Mesothelial cell of epicardium (in vitro differentiated cells): ENCODE measurements at regions not wholly inside any gene's neighbourhood (a gene's known extent, or its start where the extent isn't known, plus 50 kb on each side); places are given as distances from the start of the nearest gene placed in this dataset.

Source experiments
- DNase-seq, 2 experiments: peaks; one replicate each; pipeline ENCODE4 v3.0.0; 2021; ENCODE audit warnings: low spot score in 2 of 2; ENCODE audit not compliant: unreplicated experiment in 2 of 2
- H3K27ac Mint-ChIP-seq: 2 replicates; pipeline ENCODE4 v1.8.0; 2021; ENCODE audit warnings: mixed read lengths
- H3K27me3 Mint-ChIP-seq: 2 replicates; pipeline ENCODE4 v1.8.0; 2021; ENCODE audit warnings: low read depth, mixed read lengths
- H3K36me3 Mint-ChIP-seq: 2 replicates; pipeline ENCODE4 v1.8.0; 2021; ENCODE audit warnings: mixed read lengths
- H3K4me1 Mint-ChIP-seq: 2 replicates; pipeline ENCODE4 v1.8.0; 2021; ENCODE audit warnings: mixed read lengths
- H3K4me3 Mint-ChIP-seq: 2 replicates; pipeline ENCODE4 v1.8.0; 2021; ENCODE audit warnings: mild to moderate bottlenecking, moderate library complexity, mixed read lengths
- H3K9me3 Mint-ChIP-seq: 2 replicates; pipeline ENCODE4 v1.8.0; 2021; ENCODE audit warnings: mixed read lengths
- TF ChIP-seq, protein P1 (sequence below): fragments of 200-600 bp; sonication (generic); IDR thresholded peaks from one replicate; pipeline ENCODE4 v1.5.0; 2021; ENCODE audit warnings: antibody characterized with exemption; ENCODE audit not compliant: unreplicated experiment

- Mint-ChIP-seq H3K9me3 (no peaks in the 10 kb centered on the region), H3K27me3 (no peaks in the 10 kb centered on the region), H3K36me3 (no peaks in the 10 kb centered on the region), H3K27ac (no peak overlapping the region), H3K4me1 (peaks cover 13% of the 10 kb centered on the region), H3K4me3 (no peak overlapping the region)
- DNase-seq, result no peak
- TF ChIP-seq, protein P1, sequence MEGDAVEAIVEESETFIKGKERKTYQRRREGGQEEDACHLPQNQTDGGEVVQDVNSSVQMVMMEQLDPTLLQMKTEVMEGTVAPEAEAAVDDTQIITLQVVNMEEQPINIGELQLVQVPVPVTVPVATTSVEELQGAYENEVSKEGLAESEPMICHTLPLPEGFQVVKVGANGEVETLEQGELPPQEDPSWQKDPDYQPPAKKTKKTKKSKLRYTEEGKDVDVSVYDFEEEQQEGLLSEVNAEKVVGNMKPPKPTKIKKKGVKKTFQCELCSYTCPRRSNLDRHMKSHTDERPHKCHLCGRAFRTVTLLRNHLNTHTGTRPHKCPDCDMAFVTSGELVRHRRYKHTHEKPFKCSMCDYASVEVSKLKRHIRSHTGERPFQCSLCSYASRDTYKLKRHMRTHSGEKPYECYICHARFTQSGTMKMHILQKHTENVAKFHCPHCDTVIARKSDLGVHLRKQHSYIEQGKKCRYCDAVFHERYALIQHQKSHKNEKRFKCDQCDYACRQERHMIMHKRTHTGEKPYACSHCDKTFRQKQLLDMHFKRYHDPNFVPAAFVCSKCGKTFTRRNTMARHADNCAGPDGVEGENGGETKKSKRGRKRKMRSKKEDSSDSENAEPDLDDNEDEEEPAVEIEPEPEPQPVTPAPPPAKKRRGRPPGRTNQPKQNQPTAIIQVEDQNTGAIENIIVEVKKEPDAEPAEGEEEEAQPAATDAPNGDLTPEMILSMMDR, result no peak
These were observed 251.6 kb upstream of the MEOX2 start for GRCh38 chr7:15938115-15938514.

DNA sequence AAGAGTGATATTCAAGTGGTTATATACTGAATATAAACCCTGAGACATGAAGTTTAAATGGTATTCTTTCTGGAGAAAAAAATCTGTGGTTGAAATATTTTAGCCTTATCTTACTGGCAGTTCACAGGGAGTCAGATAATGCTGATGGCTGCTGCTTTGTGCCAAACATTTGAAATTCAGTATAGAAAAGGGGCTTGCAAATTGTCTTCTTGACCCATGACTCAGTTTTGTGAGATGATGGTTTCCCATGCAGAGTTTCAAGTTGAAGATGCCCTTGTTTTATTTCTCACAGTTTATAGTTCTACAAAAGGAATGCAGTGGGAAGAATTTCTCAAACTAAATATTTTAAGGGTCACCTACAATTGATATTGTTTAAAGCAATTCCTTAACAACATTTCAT, 251.1 kb upstream of the MEOX2 start:
- Mint-ChIP-seq H3K27ac (no peak overlapping the region), H3K36me3 (no peaks in the 10 kb centered on the region), H3K9me3 (no peaks in the 10 kb centered on the region), H3K27me3 (no peaks in the 10 kb centered on the region), H3K4me1 (peaks cover 14% of the 10 kb centered on the region), H3K4me3 (no peak overlapping the region)
- no peak for DNase-seq
- TF ChIP-seq, protein P1, result no peak

DNA sequence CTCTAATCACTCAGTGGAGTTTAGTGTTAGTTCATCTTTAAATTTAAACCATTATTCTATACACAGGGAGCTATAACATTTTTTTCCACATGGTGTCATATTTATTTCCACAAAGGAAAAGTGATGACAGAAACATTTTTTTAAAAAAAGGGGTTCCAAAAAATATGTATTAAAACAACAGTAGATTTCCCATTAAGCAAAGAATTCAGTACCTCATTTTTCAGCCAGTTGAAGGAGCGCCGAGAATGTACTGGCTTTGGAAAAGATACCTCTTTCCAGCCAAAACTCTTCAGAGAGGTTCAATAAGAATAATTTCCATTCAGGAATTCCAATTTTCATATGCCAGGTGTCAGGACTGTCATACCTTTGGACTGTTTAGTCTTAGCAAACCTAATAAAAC, 250.5 kb upstream of the MEOX2 start:
- no peaks in the 10 kb centered on the region for H3K27me3 Mint-ChIP-seq
- no peaks in the 10 kb centered on the region for H3K36me3 Mint-ChIP-seq
- no peak overlapping the region for H3K4me3 Mint-ChIP-seq
- peaks cover 15% of the 10 kb centered on the region for H3K4me1 Mint-ChIP-seq
- no peak for DNase-seq
- no peaks in the 10 kb centered on the region for H3K9me3 Mint-ChIP-seq
- TF ChIP-seq, protein P1, result no peak
- H3K27ac Mint-ChIP-seq, result no peak overlapping the region

GRCh38 chr7:15932318-15932717, 245.8 kb upstream of the MEOX2 start:
- Mint-ChIP-seq H3K27me3 (no peaks in the 10 kb centered on the region), H3K27ac (no peak overlapping the region), H3K9me3 (peaks cover 8% of the 10 kb centered on the region), H3K36me3 (peaks cover 3% of the 10 kb centered on the region), H3K4me1 (peaks cover 16% of the 10 kb centered on the region), H3K4me3 (no peak overlapping the region)
- TF ChIP-seq, protein P1, result no peak
- no peak for DNase-seq

GRCh38 chr7:15929411-15929810, 242.9 kb upstream of the MEOX2 start:
- Mint-ChIP-seq H3K27ac (no peak overlapping the region), H3K4me3 (no peak overlapping the region), H3K4me1 (peaks cover 8% of the 10 kb centered on the region), H3K27me3 (no peaks in the 10 kb centered on the region), H3K36me3 (peaks cover 3% of the 10 kb centered on the region), H3K9me3 (peaks cover 26% of the 10 kb centered on the region)
- TF ChIP-seq, protein P1, result no peak
- DNase-seq, result no peak

- DNase-seq, result no peak
- TF ChIP-seq, protein P1, result no peak
- Mint-ChIP-seq H3K27me3 (no peaks in the 10 kb centered on the region), H3K4me1 (peaks cover 8% of the 10 kb centered on the region), H3K4me3 (no peak overlapping the region), H3K9me3 (peaks cover 34% of the 10 kb centered on the region), H3K27ac (no peak overlapping the region), H3K36me3 (peaks cover 3% of the 10 kb centered on the region)
These were observed 239.1 kb upstream of the MEOX2 start for GRCh38 chr7:15925608-15926007.
